PC-9 (cell line): ENCODE measurements at regions not wholly inside any gene's neighbourhood (a gene's known extent, or its start where the extent isn't known, plus 50 kb on each side); places are given as distances from the start of the nearest gene placed in this dataset.

ENCODE experiments used
- BruUV-seq: library from RNA; stranded (reverse); fragments of 400-500 nt; replicated peaks from 2 replicates; lab custom pipeline; 2021; lab: Mats Ljungman, UMichigan
- CTCF ChIA-PET: fragments of 300-600 bp; sonication (Branson Sonifier 250); formaldehyde crosslinking; loops from one replicate; lab custom pipeline; 2022; ENCODE audit warnings: antibody characterized with exemption; lab: Charles Lee
- POLR2A ChIA-PET: fragments of 300-600 bp; sonication (Branson Sonifier 250); formaldehyde crosslinking; loops from one replicate; lab custom pipeline; 2022; ENCODE audit warnings: antibody characterized with exemption; ENCODE audit not compliant: unreplicated experiment; lab: Charles Lee
- DNase-seq, 2 experiments: peaks; one replicate each; pipeline versions ENCODE4 v3.0.0 to v3.0.0-alpha.2; 2015 to 2022; ENCODE audit warnings: mixed read lengths in 1 of 2
- H2AFZ ChIP-seq: fragments of 200-600 bp; sonication (generic); 2 replicates; pipeline ENCODE4 v1.8.1; 2017; ENCODE audit warnings: antibody characterized with exemption
- H3F3A ChIP-seq: fragments of 200-600 bp; sonication (generic); 2 replicates; pipeline ENCODE4 v1.8.1; 2017; ENCODE audit warnings: antibody characterized with exemption, mild to moderate bottlenecking, low read depth; ENCODE audit not compliant: insufficient read depth
- H3K27ac ChIP-seq: fragments of 200-600 bp; sonication (generic); 2 replicates; pipeline ENCODE4 v1.6.1; 2016; ENCODE audit warnings: mixed run types
- H3K27me3 ChIP-seq: fragments of 200-600 bp; sonication (generic); 2 replicates; pipeline ENCODE4 v1.6.1; 2016; ENCODE audit warnings: low read depth, mixed run types; ENCODE audit not compliant: insufficient read depth
- H3K36me3 ChIP-seq: fragments of 200-600 bp; sonication (generic); 2 replicates; pipeline ENCODE4 v1.6.1; 2016; ENCODE audit warnings: low read depth, mixed run types
- H3K4me1 ChIP-seq: fragments of 200-600 bp; sonication (generic); replicated peaks from 2 replicates; pipeline ENCODE4 v1.6.1; 2016; ENCODE audit warnings: mixed run types; ENCODE audit not compliant: insufficient read depth
- H3K4me2 ChIP-seq: fragments of 200-600 bp; sonication (generic); 2 replicates; pipeline ENCODE4 v1.6.1; 2017; ENCODE audit warnings: mixed run types
- H3K4me3 ChIP-seq: fragments of 200-600 bp; sonication (generic); 2 replicates; pipeline ENCODE4 v1.6.1; 2016; ENCODE audit warnings: mixed run types
- H3K79me2 ChIP-seq: fragments of 200-600 bp; sonication (generic); 2 replicates; pipeline ENCODE4 v1.6.1; 2017; ENCODE audit warnings: low read depth, mixed run types
- H3K9me2 ChIP-seq: fragments of 200-600 bp; sonication (generic); 2 replicates; pipeline ENCODE4 v1.8.1; 2017; ENCODE audit warnings: mild to moderate bottlenecking; ENCODE audit not compliant: insufficient read depth
- H3K9me3 ChIP-seq: fragments of 200-600 bp; sonication (generic); 2 replicates; pipeline ENCODE4 v1.8.1; 2016; ENCODE audit warnings: low read depth; ENCODE audit not compliant: insufficient read depth
- H4K20me1 ChIP-seq: fragments of 200-600 bp; sonication (generic); 2 replicates; pipeline ENCODE4 v1.8.1; 2017; ENCODE audit not compliant: insufficient read depth
- CTCF ChIP-seq: fragments of 200-600 bp; sonication (generic); conservative IDR thresholded peaks from 2 replicates; pipeline ENCODE4 v1.6.1; 2017; ENCODE audit warnings: mixed run types, antibody characterized with exemption, mild to moderate bottlenecking, moderate library complexity
- EZH2 ChIP-seq: fragments of 200-600 bp; sonication (generic); IDR thresholded peaks from 2 replicates; pipeline ENCODE4 v1.8.0; 2017; ENCODE audit warnings: antibody characterized with exemption, low read depth
- intact Hi-C: fragments of 100-400 bp; cut with micrococcal nuclease; formaldehyde crosslinking; loops from one replicate; pipeline ENCODE4 v1.10.0; 2022; ENCODE audit not compliant: unreplicated experiment

GRCh38 chr4:33626221-33626620 lies 2618.1 kb downstream of the ARAP2 start:
- Histone ChIP-seq H4K20me1 (no peaks in the 10 kb centered on the region), H3K4me2 (no peak overlapping the region), H3K27me3 (no peaks in the 10 kb centered on the region), H3K36me3 (no peaks in the 10 kb centered on the region), H3K9me2 (no peaks in the 10 kb centered on the region), H3K9me3 (no peaks in the 10 kb centered on the region), H3K4me3 (no peak overlapping the region), H2AFZ (no peak overlapping the region), H3K4me1 (no peaks in the 10 kb centered on the region), H3K27ac (no peak overlapping the region), H3F3A (no peaks in the 10 kb centered on the region), H3K79me2 (no peaks in the 10 kb centered on the region)
- DNase-seq: no peak
- ChIA-PET CTCF (no interaction called here), POLR2A (interaction anchor here (0.6 kb wide), 1 partner anchor 661 kb away, joined by 3 read pairs; no protein-coding TSS in a partner anchor)
- no peak for TF ChIP-seq EZH2
- TF ChIP-seq CTCF: no peak
- intact Hi-C loops: no loop called here
- no TSS peak for BruUV-seq

DNA sequence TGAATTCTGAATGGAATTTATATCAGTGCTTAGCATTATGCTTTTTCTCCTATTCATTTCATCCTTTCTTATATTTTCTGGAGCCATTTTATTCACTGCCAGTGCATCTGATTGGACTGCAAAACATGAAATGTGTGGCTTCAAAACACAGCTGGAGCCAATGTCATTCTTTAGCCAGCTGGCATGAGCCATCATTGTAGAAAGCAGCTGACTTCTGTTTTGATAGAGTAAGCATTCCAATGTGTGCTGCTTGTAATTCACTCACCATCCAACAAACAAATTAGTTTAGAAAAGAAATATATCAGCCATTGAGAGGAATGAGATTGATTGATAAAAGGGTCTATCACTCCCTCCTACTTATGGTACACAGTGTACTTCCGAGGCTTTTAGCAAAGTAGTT lies 2616.0 kb downstream of the ARAP2 start:
- Histone ChIP-seq H3K4me1 (no peaks in the 10 kb centered on the region), H3K9me2 (no peaks in the 10 kb centered on the region), H3K4me2 (no peak overlapping the region), H3K4me3 (no peak overlapping the region), H3K79me2 (no peaks in the 10 kb centered on the region), H3F3A (no peaks in the 10 kb centered on the region), H3K27ac (no peak overlapping the region), H3K36me3 (no peaks in the 10 kb centered on the region), H4K20me1 (no peaks in the 10 kb centered on the region), H3K27me3 (no peaks in the 10 kb centered on the region), H2AFZ (no peak overlapping the region), H3K9me3 (no peaks in the 10 kb centered on the region)
- ChIA-PET POLR2A (no interaction called here), CTCF (no interaction called here)
- BruUV-seq: no TSS peak
- DNase-seq: no peak
- no peak for TF ChIP-seq CTCF
- TF ChIP-seq EZH2: no peak
- intact Hi-C loops: no loop called here

DNA sequence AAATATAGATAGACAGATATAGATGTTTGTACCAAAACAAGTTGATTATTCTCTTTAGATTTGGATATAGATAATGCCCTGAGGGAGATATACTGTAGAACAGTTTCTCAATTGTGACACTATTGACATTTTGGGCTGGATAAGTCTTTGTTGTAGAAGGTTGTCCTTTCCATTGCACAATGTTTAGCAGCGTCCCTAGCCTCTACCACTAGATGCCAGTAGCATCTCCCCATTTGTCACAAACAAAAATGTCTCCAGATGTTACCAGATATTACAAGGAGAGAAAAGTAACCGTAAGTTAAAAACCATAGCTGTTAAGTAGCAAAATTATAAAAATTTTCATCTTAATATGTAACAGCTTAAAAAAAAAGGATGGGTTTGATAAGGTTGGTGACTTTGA lies 2595.3 kb downstream of the ARAP2 start:
- BruUV-seq: no TSS peak
- Histone ChIP-seq H3K36me3 (no peaks in the 10 kb centered on the region), H3K4me1 (no peaks in the 10 kb centered on the region), H3K27me3 (no peaks in the 10 kb centered on the region), H4K20me1 (no peaks in the 10 kb centered on the region), H3K9me2 (no peaks in the 10 kb centered on the region), H3K4me2 (no peak overlapping the region), H3K27ac (no peak overlapping the region), H2AFZ (no peak overlapping the region), H3K79me2 (no peaks in the 10 kb centered on the region), H3K4me3 (no peak overlapping the region), H3F3A (no peaks in the 10 kb centered on the region), H3K9me3 (no peaks in the 10 kb centered on the region)
- no peak for DNase-seq
- CTCF ChIA-PET: no interaction called here
- TF ChIP-seq CTCF: peak; percentile 53
- no peak for TF ChIP-seq EZH2
- intact Hi-C loops: loop anchor here (1.0 kb wide), 1 partner anchor 1071 kb away; no protein-coding TSS in a partner anchor
- POLR2A ChIA-PET: no interaction called here
